ENCODE measurements at regions not wholly inside any gene's neighbourhood (a gene's known extent, or its start where the extent isn't known, plus 50 kb on each side); places are given as distances from the start of the nearest gene placed in this dataset.

GRCh38 chr14:55840821-55841220 is 260.8 kb downstream of the KTN1 start:
- TF ChIP-seq, protein P1, sequence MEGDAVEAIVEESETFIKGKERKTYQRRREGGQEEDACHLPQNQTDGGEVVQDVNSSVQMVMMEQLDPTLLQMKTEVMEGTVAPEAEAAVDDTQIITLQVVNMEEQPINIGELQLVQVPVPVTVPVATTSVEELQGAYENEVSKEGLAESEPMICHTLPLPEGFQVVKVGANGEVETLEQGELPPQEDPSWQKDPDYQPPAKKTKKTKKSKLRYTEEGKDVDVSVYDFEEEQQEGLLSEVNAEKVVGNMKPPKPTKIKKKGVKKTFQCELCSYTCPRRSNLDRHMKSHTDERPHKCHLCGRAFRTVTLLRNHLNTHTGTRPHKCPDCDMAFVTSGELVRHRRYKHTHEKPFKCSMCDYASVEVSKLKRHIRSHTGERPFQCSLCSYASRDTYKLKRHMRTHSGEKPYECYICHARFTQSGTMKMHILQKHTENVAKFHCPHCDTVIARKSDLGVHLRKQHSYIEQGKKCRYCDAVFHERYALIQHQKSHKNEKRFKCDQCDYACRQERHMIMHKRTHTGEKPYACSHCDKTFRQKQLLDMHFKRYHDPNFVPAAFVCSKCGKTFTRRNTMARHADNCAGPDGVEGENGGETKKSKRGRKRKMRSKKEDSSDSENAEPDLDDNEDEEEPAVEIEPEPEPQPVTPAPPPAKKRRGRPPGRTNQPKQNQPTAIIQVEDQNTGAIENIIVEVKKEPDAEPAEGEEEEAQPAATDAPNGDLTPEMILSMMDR (conservative IDR thresholded peaks at IDR 0.05; ENCODE audit: low read depth, low read length) = no peak
- TF ChIP-seq CHD1 (IDR thresholded peaks at IDR 0.05; ENCODE audit: low read depth, low read length) = no peak
